GM06990 (cell line): ENCODE measurements at regions not wholly inside any gene's neighbourhood (a gene's known extent, or its start where the extent isn't known, plus 50 kb on each side); places are given as distances from the start of the nearest gene placed in this dataset.

ENCODE experiments used
- DNase-seq: peaks from one replicate; pipeline ENCODE4 v3.0.0-alpha.2; 2011; ENCODE audit not compliant: insufficient read length; ENCODE audit errors: extremely low read depth
- H3K27me3 ChIP-seq: replicated peaks from 2 replicates; pipeline ENCODE4 v1.6.0; 2011; ENCODE audit warnings: low read length; ENCODE audit not compliant: control insufficient read depth, insufficient read depth
- H3K36me3 ChIP-seq: 2 replicates; pipeline ENCODE4 v1.5.1; 2011; ENCODE audit warnings: low read length; ENCODE audit not compliant: control insufficient read depth, insufficient read depth
- H3K4me3 ChIP-seq: replicated peaks from 2 replicates; pipeline ENCODE4 v1.5.1; 2011; ENCODE audit warnings: low read depth, mild to moderate bottlenecking, control low read depth, low read length
- CTCF ChIP-seq: IDR thresholded peaks from 2 replicates; pipeline ENCODE4 v1.5.1; 2011; ENCODE audit warnings: low read length, control low read depth, mild to moderate bottlenecking, inconsistent platforms; ENCODE audit not compliant: insufficient read depth, poor library complexity, severe bottlenecking

- H3K27me3 ChIP-seq: no peaks in the 10 kb centered on the region
- DNase-seq: no peak
- no peak for TF ChIP-seq CTCF
These were observed 341.8 kb downstream of the TMEM182 start for GRCh38 chr2:103103678-103104077.

DNA sequence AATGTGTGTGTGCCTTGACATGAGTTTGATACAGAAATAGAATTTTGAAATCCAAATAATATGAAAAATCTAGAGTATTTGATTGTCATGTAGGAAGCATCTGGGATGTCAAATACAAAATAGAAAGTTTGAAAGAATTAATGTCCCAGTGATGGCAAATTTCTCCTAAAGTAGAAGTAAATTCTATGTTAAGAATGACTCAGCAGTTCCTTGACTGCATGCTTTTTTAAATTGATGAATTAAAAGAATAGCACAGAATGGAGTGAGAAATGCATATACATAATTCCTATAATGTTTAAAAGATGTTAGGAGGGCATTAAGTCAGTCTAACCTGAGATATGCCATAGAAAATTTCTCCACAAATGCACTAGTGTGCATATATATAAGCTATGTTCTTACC, 357.5 kb downstream of the TMEM182 start:
- Histone ChIP-seq H3K4me3 (no peak overlapping the region), H3K36me3 (no peaks in the 10 kb centered on the region), H3K27me3 (no peaks in the 10 kb centered on the region; the same call in 1 of the 2 replicates)
- DNase-seq: no peak
- TF ChIP-seq CTCF: no peak

More at GRCh38 chr2:103103678-103104077, 341.8 kb downstream of the TMEM182 start:
- Histone ChIP-seq H3K4me3 (no peak overlapping the region), H3K36me3 (no peaks in the 10 kb centered on the region)

GRCh38 chr2:103121106-103121505, 359.3 kb downstream of the TMEM182 start:
- H3K36me3 ChIP-seq: no peaks in the 10 kb centered on the region

GRCh38 chr2:103123516-103123915, 361.7 kb downstream of the TMEM182 start:
- no peaks in the 10 kb centered on the region; the same call in 1 of the 2 replicates for H3K27me3 ChIP-seq
- DNase-seq: no peak
- no peak overlapping the region for H3K4me3 ChIP-seq
- no peak for TF ChIP-seq CTCF
- H3K36me3 ChIP-seq: no peaks in the 10 kb centered on the region

More at GRCh38 chr2:103121106-103121505, 359.3 kb downstream of the TMEM182 start:
- H3K4me3 ChIP-seq: no peak overlapping the region
- no peak for TF ChIP-seq CTCF
- DNase-seq: no peak
- H3K27me3 ChIP-seq: no peaks in the 10 kb centered on the region; the same call in 1 of the 2 replicates

- no peak for TF ChIP-seq CTCF
These were observed 369.0 kb downstream of the TMEM182 start for GRCh38 chr2:103130857-103131256.

More at GRCh38 chr2:103130857-103131256, 369.0 kb downstream of the TMEM182 start:
- H3K36me3 ChIP-seq: no peaks in the 10 kb centered on the region
- no peak overlapping the region for H3K4me3 ChIP-seq
- no peak for DNase-seq
- H3K27me3 ChIP-seq: no peaks in the 10 kb centered on the region
